Esophagus muscularis mucosa (tissue), 4 donors: ENCODE measurements at regions not wholly inside any gene's neighbourhood (a gene's known extent, or its start where the extent isn't known, plus 50 kb on each side); places are given as distances from the start of the nearest gene placed in this dataset.

Experiments
- CTCF ChIP-seq, 3 experiments: fragments of 200-600 bp in 2 of 3; fragments of 450-650 bp in 1 of 3; sonication (generic) in 2 of 3; IDR thresholded peaks; one replicate each; pipeline ENCODE4 v1.5.1; 2017 to 2019; ENCODE audit warnings: antibody characterized with exemption in 3 of 3, mild to moderate bottlenecking in 2 of 3, moderate library complexity in 1 of 3
- EP300 ChIP-seq: sonication (generic); formaldehyde crosslinking; IDR thresholded peaks from one replicate; pipeline ENCODE4 v1.6.1; 2017; ENCODE audit warnings: antibody characterized with exemption
- POLR2A ChIP-seq: fragments of 450-650 bp; IDR thresholded peaks from one replicate; pipeline ENCODE4 v1.6.1; 2017; ENCODE audit warnings: antibody characterized with exemption, moderate library complexity, mild to moderate bottlenecking, low read depth

GRCh38 chr1:37415611-37416244, 58.7 kb upstream of the ZC3H12A start:
- TF ChIP-seq CTCF (IDR thresholded peaks at IDR 0.05) (no peak), POLR2A (no peak), EP300 (no peak)
